Raji (cell line): ENCODE measurements at regions not wholly inside any gene's neighbourhood (a gene's known extent, or its start where the extent isn't known, plus 50 kb on each side); places are given as distances from the start of the nearest gene placed in this dataset.

Experiments used
- POLR2A ChIP-seq: IDR thresholded peaks from 2 replicates; pipeline ENCODE4 v1.6.1; 2011; ENCODE audit warnings: low read depth, low read length, control low read depth; ENCODE audit not compliant: insufficient read depth

DNA sequence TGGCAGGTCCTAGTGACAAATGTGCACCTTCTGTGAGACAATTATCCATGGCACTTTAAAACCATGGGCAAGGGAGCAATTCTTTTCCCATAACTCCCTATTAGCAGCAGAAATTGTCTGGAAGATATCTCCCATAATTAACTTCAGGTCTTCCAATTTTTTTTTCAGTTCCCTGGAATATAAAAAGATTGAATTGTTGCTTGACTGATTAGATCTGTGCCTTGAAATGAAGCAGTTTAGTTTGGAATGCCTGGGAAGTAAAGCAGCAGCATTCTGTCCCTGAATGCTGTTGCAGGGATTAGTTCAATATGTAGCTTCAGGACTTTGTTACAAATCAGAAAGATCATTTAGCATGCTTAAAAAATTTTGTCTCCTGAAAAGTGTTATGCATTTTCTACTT is 137.0 kb upstream of the GOLGA6L4 start:
- TF ChIP-seq POLR2A: no peak

DNA sequence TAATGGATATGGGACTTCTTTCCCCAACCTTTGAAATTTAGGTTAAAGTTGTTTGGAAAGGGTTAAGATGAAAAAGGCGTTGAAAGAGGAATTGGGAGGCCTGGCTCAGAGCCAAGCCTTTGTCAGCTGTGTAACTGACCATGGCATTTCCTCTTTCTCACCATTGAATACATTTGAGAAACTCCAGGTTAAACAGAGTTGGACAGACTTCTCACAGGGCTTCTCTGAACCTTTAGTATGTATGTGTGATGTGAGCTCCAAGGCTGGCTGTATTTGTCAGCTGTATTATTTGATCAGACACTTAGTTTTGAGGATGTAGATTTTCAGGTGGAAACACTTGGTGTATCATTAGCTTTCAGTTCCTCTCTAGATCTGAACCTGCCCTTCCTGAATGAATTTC is 136.4 kb upstream of the GOLGA6L4 start:
- no peak for TF ChIP-seq POLR2A

DNA sequence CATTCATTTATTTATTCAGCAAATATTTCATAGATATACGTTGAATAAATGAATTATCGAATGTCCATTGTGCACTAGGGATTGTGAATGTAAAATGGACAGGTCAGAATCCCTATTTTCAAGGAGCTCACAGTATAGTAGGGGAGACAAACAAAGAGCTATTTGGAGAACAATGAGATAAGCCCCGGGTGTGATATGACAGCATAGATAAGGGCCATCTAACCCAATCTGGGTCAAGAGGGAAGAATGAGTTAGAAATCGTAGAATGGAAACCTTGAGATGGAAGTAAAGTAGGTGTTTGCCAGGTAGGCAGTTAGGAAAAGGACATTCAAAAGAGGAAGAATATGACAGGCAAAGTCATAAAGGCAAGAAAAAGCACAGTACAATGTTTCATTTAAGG is 132.2 kb upstream of the GOLGA6L4 start:
- TF ChIP-seq POLR2A: no peak

DNA sequence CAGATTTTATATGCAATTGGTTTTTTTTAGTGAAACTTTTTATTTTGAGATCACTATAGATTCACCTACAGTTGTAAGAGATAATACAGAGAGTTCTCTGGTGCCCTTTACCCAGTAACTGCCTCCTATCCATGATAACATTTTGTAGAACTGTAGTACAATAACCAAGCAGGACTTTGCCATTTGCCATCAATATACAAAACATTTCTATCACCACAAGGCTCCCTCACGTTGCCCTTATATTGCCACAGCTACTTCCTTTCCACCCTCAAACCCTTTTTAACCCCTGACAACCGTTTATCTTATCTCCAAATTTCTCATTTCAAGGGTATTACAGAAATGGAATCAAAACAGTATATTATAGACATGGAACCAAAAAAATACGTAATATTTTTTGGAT is 130.7 kb upstream of the GOLGA6L4 start:
- no peak for TF ChIP-seq POLR2A

DNA sequence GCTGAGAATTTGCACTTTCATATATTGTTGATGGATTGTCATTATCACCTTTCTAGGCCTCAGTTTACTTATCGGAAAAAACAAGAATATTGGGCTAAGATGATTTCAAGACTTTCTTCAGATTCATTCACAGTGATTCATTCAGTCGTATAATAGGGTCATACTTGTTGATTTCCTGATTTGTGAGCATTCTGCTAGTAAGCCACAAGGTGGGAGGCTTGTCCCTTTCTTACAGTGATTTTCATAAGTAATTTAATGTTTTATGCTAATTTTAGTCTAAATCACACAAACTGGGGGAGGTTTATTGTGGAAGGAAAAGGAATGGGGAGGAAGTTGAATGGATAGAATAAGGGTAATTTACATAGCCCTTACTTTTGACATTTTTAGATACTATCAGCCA is 126.8 kb upstream of the GOLGA6L4 start:
- TF ChIP-seq POLR2A: no peak

DNA sequence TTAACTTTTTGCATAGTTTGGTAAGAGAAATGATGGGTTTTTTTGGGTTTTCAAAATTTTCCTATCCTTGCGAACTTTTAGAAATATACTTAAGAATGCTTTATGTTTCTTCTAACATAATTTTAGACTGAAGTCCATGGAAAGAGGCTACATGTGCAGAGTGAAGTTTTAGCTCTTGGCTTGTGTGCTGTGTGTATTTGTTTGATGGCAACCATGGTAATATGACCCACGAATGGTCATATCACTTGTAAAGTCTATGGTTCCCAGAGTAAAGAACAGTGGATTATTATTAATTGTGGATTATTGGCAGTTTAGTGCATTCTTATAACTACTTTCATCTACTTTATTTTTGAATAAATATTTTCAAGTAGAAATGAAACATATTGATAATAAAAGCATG is 124.0 kb upstream of the GOLGA6L4 start:
- TF ChIP-seq POLR2A: no peak

- TF ChIP-seq POLR2A: no peak
Observed at GRCh38 chr15:84112025-84112424, 123.5 kb upstream of the GOLGA6L4 start.

- no peak for TF ChIP-seq POLR2A
Observed at GRCh38 chr15:84113919-84114318, 121.7 kb upstream of the GOLGA6L4 start.

GRCh38 chr15:84142888-84143337 is 92.7 kb upstream of the GOLGA6L4 start:
- TF ChIP-seq POLR2A: peak; percentile 61

DNA sequence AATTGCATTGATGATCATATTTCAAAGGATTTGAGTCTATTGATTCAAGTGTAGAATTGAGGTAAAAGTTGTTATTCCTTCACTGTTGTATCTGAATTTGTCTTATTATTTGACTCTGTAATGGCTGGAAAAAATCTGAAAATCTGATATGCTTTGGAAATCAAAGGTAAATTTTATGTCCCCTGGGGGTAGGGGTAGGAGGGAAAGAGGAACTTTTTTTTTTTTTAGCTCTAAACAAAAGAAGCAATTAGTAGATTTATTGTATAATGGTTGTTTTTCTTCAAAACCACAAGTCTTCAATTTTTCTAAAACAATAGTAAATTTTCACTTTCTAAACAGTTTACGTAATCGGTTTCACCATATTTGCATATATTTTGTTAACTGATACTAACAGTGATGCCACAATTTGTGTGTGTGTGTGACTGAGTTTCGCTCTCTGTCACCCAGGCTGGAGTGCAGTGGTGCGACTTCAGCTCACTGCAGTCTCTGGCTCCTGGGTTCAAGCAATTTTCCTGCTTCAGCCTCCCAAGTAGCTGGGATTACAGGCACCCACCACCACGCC is 91.7 kb upstream of the GOLGA6L4 start:
- TF ChIP-seq POLR2A: no peak

GRCh38 chr15:84151205-84151931 is 84.2 kb upstream of the GOLGA6L4 start:
- TF ChIP-seq POLR2A: no peak
